NB4 (cell line): ENCODE measurements at regions not wholly inside any gene's neighbourhood (a gene's known extent, or its start where the extent isn't known, plus 50 kb on each side); places are given as distances from the start of the nearest gene placed in this dataset.
"Not testable (repeated sequence)": the region's sequence is repeated elsewhere in the genome, so short reads cannot be mapped to it uniquely, and the experiment has no call there.

Experiments
- DNase-seq: peaks from one replicate; pipeline ENCODE4 v3.0.0; 2010; ENCODE audit warnings: low read depth
- H3K4me3 ChIP-seq: one replicate; pipeline ENCODE4 v1.5.1; 2011; ENCODE audit warnings: mild to moderate bottlenecking, low read depth, low read length, moderate library complexity
- MYC ChIP-seq: IDR thresholded peaks from 2 replicates; pipeline ENCODE4 v1.6.1; 2011; ENCODE audit warnings: low read depth, low read length
- POLR2A ChIP-seq: IDR thresholded peaks from 2 replicates; pipeline ENCODE4 v1.6.1; 2011; ENCODE audit warnings: mild to moderate bottlenecking; ENCODE audit not compliant: insufficient read length; ENCODE audit errors: extremely low read depth
- TF ChIP-seq, protein P1 (sequence below): IDR thresholded peaks from one replicate; pipeline ENCODE4 v1.5.1; 2012; ENCODE audit warnings: low read depth, low read length
- TF ChIP-seq, protein P2 (sequence below): IDR thresholded peaks from 2 replicates; pipeline ENCODE4 v1.6.1; 2011; ENCODE audit warnings: low read depth, low read length

DNA sequence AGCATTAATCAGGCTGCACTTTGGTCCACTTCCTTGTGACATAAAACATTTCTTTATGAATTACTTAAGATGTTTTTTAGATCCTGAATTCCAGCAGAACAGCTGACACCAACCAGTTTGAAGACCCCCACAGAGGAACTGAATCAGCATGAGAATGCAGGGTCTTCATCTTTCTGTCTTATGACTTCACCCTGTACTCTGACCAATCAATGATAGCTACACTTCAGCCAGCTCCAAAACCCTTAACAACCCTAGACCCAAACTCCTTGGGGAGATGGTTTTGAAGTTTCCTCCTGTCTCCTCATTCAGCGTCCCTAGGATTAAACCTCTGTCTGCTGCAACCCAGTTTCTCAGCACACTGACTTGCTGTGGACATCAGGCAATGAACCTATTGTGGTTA, 175.0 kb downstream of the CTH start:
- no peak for TF ChIP-seq POLR2A
- TF ChIP-seq, protein P1, sequence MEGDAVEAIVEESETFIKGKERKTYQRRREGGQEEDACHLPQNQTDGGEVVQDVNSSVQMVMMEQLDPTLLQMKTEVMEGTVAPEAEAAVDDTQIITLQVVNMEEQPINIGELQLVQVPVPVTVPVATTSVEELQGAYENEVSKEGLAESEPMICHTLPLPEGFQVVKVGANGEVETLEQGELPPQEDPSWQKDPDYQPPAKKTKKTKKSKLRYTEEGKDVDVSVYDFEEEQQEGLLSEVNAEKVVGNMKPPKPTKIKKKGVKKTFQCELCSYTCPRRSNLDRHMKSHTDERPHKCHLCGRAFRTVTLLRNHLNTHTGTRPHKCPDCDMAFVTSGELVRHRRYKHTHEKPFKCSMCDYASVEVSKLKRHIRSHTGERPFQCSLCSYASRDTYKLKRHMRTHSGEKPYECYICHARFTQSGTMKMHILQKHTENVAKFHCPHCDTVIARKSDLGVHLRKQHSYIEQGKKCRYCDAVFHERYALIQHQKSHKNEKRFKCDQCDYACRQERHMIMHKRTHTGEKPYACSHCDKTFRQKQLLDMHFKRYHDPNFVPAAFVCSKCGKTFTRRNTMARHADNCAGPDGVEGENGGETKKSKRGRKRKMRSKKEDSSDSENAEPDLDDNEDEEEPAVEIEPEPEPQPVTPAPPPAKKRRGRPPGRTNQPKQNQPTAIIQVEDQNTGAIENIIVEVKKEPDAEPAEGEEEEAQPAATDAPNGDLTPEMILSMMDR, result no peak
- no peak for TF ChIP-seq MYC
- TF ChIP-seq, protein P2, sequence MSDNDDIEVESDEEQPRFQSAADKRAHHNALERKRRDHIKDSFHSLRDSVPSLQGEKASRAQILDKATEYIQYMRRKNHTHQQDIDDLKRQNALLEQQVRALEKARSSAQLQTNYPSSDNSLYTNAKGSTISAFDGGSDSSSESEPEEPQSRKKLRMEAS, result no peak
- H3K4me3 ChIP-seq, result no peak overlapping the region
- no peak for DNase-seq

DNA sequence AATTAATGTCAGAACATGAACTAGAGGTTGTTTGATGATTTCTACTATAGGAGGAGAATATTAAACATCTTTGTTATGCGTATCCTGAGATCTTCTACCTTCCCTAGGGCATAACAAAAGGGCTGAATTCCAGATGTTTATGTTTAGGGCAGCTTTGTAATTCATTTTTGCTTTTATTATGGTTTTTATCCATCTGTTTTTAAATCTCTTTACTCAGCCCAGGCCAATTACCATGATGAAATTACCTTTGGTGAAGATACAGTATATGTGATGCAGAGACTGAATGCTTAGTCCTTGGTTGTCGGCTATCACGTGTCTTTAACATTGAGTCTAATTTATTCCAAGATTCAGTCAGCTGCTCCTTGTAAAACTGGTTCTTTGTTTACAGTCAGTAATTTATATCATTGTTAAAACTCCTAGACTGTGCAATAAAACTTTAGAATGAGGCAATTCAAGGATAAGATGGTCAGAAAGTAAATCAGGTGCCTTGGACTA, 176.9 kb downstream of the CTH start:
- TF ChIP-seq, protein P1, result no peak
- TF ChIP-seq, protein P2, result no peak
- no peak for TF ChIP-seq MYC
- no peak for DNase-seq
- H3K4me3 ChIP-seq, result no peak overlapping the region

DNA sequence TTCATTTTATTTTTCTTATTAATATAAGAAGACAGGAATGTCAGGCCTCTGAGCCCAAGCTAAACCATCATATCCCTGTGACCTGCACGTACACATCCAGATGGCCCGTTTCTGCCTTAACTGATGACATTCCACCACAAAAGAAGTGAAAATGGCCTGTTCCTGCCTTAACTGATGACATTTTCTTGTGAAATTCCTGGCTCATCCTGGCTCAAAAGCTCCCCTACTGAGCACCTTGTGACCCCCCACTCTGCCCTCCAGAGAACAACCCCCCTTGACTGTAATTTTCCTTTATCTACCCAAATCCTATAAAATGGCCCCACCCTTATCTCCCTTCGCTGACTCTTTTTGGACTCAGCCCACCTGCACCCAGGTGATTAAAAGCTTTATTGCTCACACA, 182.5 kb downstream of the CTH start:
- not testable (repeated sequence) for DNase-seq, H3K4me3 ChIP-seq

DNA sequence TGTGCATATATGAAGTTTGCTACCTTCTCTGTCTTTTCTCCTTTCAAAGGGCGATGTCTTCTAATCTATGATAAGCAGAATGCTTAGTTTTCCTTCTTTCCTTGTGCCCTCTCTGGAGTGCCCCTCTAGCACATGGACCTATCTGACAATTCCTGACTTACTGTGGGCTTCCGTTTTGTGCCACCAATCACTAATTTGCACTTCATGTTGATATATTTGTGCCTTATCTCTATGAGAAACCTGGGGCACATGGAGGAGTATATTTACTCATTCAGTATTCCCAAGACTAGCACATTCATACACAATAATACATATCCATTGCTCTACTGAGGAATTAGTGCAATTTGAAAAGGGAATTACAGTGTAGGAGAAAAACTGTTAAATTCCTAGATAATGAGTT, 197.7 kb downstream of the CTH start:
- no peak overlapping the region for H3K4me3 ChIP-seq
- TF ChIP-seq POLR2A (no peak), MYC (no peak)
- TF ChIP-seq, protein P2, result no peak
- TF ChIP-seq, protein P1, result no peak
- no peak for DNase-seq

DNA sequence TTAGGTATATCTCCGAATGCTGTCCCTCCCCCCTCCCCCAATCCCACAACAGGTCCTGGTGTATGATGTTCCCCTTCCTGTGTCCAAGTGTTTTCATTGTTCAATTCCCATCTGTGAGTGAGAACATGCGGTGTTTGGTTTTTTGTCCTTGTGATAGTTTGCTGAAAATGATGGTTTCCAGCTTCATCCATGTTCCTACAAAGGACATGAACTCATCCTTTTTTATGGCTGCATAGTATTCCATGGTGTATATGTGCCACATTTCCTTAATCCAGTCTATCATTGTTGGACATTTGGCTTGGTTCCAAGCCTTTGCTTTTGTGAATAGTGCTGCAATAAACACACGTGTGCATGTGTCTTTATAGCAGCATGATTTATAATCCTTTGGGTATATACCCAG, 199.1 kb downstream of the CTH start:
- DNase-seq, H3K4me3 ChIP-seq: not testable (repeated sequence)

DNA sequence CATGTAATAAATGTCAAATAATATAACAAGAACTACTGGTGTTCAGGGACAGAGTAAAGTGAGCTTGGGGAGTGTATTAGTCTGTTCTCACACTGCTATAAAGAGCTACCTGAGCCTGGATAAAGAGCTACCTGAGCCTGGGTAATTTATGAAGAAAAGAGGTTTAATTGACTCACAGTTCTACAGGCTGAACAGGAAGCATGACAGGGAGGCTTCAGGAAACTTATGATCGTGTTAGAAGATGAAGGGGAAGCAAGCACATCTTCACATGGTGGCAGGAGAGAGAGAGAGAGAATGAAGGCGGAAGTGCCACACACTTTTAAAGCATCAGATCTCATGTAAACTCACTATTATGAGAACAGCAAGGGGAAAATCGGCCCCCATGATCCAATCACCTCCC, 205.9 kb downstream of the CTH start:
- no peak for DNase-seq
- TF ChIP-seq, protein P1, result no peak
- TF ChIP-seq MYC, result no peak
- no peak for TF ChIP-seq POLR2A
- TF ChIP-seq, protein P2, result no peak
- H3K4me3 ChIP-seq, result no peak overlapping the region

DNA sequence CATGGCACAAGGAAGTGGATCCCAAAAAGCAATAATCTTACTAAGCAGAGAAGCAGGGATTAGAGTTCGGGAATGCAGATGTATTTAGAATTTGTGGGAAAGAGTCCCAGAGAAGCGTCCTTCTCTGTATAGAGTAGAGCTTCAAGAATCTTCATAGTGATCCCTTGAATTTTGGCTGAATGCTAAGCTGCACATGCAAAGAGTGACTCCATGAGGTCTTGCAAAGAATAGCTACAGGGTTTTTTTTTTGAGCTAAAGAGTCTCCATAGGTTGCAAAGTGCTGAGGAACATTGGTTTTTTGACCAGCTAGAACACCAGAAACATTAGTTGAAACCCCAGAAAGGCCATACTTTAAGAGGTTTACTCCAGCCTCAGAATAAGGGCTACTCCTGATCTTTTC, 206.7 kb downstream of the CTH start:
- no peak for TF ChIP-seq MYC
- no peak for TF ChIP-seq POLR2A
- TF ChIP-seq, protein P1, result no peak
- no peak overlapping the region for H3K4me3 ChIP-seq
- DNase-seq, result no peak
